ENCODE measurements at regions not wholly inside any gene's neighbourhood (a gene's known extent, or its start where the extent isn't known, plus 50 kb on each side); places are given as distances from the start of the nearest gene placed in this dataset.

GRCh38 chr13:112194167-112194530 lies 127.2 kb downstream of the SOX1 start:
- H3K4me3 ChIP-seq: no peak overlapping the region
- no peak overlapping the region for H3K27ac ChIP-seq
- no peaks in the 10 kb centered on the region for H3K27me3 ChIP-seq
- H3K36me3 ChIP-seq: no peaks in the 10 kb centered on the region
- no peaks in the 10 kb centered on the region for H3K4me1 ChIP-seq
- no peak for DNase-seq
- H3K9ac ChIP-seq (ENCODE audit: low read depth in 2 of 2, low read length in 2 of 2): no peak overlapping the region
- H3K9me3 ChIP-seq: no peaks in the 10 kb centered on the region
- intact Hi-C loops (cut with DNase I): no loop called here
- TF ChIP-seq, protein P1, sequence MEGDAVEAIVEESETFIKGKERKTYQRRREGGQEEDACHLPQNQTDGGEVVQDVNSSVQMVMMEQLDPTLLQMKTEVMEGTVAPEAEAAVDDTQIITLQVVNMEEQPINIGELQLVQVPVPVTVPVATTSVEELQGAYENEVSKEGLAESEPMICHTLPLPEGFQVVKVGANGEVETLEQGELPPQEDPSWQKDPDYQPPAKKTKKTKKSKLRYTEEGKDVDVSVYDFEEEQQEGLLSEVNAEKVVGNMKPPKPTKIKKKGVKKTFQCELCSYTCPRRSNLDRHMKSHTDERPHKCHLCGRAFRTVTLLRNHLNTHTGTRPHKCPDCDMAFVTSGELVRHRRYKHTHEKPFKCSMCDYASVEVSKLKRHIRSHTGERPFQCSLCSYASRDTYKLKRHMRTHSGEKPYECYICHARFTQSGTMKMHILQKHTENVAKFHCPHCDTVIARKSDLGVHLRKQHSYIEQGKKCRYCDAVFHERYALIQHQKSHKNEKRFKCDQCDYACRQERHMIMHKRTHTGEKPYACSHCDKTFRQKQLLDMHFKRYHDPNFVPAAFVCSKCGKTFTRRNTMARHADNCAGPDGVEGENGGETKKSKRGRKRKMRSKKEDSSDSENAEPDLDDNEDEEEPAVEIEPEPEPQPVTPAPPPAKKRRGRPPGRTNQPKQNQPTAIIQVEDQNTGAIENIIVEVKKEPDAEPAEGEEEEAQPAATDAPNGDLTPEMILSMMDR (IDR thresholded peaks at IDR 0.05): no peak

DNA sequence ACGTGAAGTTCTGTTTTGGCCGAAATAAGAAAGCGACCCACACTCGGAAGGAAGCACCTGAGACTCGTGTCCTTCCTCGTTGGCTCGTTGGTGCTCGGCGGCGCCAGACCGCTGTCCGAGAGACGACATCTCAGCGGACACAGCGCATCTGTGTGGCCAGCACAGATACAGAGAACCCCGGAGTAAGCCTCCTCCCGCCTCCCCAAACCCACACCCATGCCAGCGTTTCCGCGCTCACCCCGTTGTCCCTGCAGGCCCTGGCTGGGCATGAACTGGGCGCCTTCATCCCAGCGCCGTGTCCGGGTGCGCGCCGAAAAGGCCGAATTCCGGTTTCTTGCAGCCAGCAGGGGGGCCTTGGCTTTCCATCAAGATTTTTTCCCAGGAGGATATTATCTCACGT lies 127.6 kb downstream of the SOX1 start:
- H3K27ac ChIP-seq: no peak overlapping the region
- H3K9me3 ChIP-seq: no peaks in the 10 kb centered on the region
- no peaks in the 10 kb centered on the region for H3K36me3 ChIP-seq
- intact Hi-C loops (cut with DNase I): no loop called here
- H3K27me3 ChIP-seq: no peaks in the 10 kb centered on the region
- no peak overlapping the region for H3K4me3 ChIP-seq
- TF ChIP-seq, protein P1 (IDR thresholded peaks at IDR 0.05): no peak
- no peak overlapping the region for H3K9ac ChIP-seq (ENCODE audit: low read depth in 2 of 2, low read length in 2 of 2)
- no peak for DNase-seq
- H3K4me1 ChIP-seq: no peaks in the 10 kb centered on the region

DNA sequence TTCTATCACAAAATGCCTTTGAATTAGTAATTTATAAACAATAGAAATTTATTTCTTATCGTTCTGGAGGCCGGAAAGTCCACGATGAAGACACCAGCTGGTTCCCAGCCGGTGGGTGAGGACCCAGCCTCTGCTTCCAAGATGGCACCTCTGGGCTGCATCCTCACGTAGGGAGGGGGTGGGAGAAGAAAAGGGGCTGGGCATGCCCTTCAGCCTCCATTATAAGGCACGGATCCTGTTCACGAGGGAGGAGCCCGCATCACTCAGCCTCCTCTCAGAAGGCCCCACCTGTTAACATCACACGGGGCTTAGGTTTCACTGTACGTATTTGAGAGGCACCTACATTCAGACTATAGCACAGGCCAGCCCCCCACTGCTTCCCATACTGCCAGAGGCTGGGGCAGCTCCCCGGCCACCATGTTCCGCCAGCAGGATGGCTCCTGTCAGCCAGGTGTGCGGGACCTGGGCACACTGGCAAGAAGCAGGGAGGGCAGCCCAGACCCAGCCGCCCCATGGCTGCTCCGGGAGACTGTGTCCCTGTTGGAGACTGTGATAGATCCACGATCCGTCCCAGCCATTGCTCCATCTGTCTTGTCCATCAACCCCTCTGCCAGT lies 131.6 kb downstream of the SOX1 start:
- Histone ChIP-seq H3K9me3 (no peaks in the 10 kb centered on the region), H3K9ac (ENCODE audit: low read depth in 2 of 2, low read length in 2 of 2) (no peak overlapping the region), H3K4me3 (no peak overlapping the region), H3K4me1 (no peaks in the 10 kb centered on the region), H3K36me3 (no peaks in the 10 kb centered on the region), H3K27me3 (no peaks in the 10 kb centered on the region), H3K27ac (no peak overlapping the region)
- no peak for DNase-seq
- TF ChIP-seq, protein P1 (IDR thresholded peaks at IDR 0.05): no peak
- intact Hi-C loops (cut with DNase I): no loop called here

DNA sequence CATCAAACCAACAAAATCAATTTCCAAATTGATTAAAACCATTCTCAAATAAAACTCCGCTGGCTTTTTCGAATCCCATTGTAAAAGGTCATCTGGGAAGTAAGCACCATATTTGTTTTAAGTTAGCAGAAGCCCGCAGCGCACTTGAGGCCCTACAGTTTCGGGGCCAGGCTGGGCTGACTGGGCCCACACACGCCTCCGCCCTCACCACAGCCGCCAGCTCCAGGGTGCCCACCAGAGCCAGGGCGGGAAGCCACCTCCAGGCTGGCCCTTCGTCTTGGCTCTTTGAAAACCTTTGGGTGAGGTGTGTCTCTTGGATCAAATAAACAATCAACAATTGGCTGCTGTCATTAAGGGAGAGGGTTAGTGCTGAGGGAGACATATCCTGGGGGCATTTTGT lies 133.3 kb downstream of the SOX1 start:
- no peaks in the 10 kb centered on the region for H3K9me3 ChIP-seq

GRCh38 chr13:112202266-112202665 lies 135.3 kb downstream of the SOX1 start:
- H3K27me3 ChIP-seq: peaks cover 15% of the 10 kb centered on the region
- DNase-seq: no peak

More for the DNA sequence above, 133.3 kb downstream of the SOX1 start:
- DNase-seq: no peak
- H3K4me3 ChIP-seq: no peak overlapping the region
- TF ChIP-seq, protein P1 (IDR thresholded peaks at IDR 0.05): no peak
- H3K4me1 ChIP-seq: no peaks in the 10 kb centered on the region
- no peak overlapping the region for H3K9ac ChIP-seq (ENCODE audit: low read depth in 2 of 2, low read length in 2 of 2)
- H3K27ac ChIP-seq: no peak overlapping the region
- intact Hi-C loops (cut with DNase I): no loop called here
- peaks cover 11% of the 10 kb centered on the region for H3K27me3 ChIP-seq
- H3K36me3 ChIP-seq: no peaks in the 10 kb centered on the region

More at GRCh38 chr13:112202266-112202665, 135.3 kb downstream of the SOX1 start:
- Histone ChIP-seq H3K9me3 (no peaks in the 10 kb centered on the region), H3K4me1 (no peaks in the 10 kb centered on the region), H3K9ac (ENCODE audit: low read depth in 2 of 2, low read length in 2 of 2) (no peak overlapping the region), H3K36me3 (no peaks in the 10 kb centered on the region), H3K4me3 (no peak overlapping the region), H3K27ac (no peak overlapping the region)
- intact Hi-C loops (cut with DNase I): no loop called here
- TF ChIP-seq, protein P1 (IDR thresholded peaks at IDR 0.05): no peak
